ENCODE measurements at regions not wholly inside any gene's neighbourhood (a gene's known extent, or its start where the extent isn't known, plus 50 kb on each side); places are given as distances from the start of the nearest gene placed in this dataset.
"Not testable (repeated sequence)": the region's sequence is repeated elsewhere in the genome, so short reads cannot be mapped to it uniquely, and the experiment has no call there.

DNA sequence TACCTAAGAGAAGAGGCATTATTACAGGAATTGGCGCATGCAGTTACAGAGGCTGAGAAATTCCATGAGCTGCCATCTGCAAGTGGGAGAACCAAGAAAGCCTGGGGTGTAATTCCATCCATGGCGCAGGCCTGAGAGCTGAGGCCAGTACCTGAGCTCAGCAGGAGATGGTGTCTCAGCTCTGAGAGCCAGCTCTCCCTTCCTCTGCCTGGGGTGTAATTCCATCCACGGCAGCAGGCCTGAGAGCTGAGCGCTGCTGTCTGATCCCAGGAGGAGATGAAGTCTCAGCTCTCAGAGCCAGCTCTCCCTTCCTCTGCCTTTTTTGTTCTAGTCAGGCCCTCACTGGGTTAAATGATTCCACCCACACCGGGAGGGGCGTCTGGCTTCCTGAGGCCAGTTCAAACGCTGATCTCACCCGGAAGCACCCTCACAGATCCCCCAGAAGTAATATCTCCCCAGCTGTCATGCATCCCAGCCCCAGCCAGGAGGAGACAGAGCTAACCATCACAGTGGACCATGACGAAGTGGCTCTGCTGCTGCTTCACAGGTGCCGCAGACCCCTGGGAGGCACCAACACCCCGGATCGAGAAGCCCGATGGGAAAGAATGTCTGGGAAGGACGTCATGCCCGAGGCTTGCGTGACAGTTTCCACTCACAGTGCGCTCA, 4454.9 kb upstream of the TPTE start:
- not testable (repeated sequence) for DNase-seq

DNA sequence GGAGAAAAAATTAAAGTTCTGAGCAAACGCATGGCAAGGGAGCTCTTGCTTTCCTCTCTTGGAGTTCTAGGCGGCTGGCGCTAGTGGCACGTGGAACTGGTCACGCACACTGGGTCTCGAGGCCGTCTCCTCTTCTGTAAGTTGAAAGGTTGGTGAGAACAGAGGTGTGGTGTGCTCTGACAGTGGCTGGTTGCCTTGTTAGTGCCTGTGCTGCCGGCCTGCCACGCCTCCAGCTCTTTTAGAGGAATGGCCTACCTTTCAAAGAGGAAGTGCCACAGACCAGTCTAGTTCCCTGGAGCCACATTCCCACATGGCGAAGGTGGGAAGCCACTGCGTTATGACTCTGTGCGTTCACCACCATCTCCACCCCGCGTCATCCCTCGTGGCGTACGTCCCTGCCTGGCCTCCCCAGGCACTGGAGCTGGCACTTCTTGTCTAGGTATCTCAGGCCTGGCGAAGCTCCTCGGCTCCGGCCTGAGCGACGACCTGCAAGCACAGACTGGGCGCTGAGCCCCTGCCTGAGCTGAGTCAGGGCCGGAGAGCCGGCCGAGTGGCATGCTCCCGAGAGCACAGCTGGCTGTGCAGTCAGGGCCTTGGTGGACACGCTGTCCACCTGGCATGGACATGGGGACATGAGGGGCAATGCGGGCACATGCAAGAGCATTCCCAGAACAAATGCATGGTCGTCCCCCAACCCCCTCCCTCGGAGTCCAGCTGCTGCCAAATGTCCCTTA, 4453.1 kb upstream of the TPTE start:
- not testable (repeated sequence) for DNase-seq

DNA sequence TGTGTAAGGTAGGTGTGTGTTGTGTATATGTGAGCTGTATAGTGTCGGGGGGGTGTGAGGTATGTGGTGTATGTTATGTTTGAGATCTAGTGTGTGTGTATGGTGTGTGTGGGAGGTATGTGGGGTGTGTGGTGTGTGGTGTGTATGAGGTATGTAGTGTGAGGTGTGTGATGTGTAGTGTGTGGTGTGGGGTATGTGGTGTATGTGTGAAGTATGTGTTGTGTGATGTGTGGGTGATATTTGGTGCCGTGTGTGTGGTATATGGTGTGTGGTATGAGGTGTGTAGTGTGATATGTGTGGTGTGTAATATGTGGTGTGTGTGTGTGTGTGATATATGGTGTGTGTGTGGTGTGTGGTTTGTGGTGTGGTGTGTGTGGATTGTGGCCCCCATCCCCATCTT, 4451.2 kb upstream of the TPTE start:
- not testable (repeated sequence) for DNase-seq

DNA sequence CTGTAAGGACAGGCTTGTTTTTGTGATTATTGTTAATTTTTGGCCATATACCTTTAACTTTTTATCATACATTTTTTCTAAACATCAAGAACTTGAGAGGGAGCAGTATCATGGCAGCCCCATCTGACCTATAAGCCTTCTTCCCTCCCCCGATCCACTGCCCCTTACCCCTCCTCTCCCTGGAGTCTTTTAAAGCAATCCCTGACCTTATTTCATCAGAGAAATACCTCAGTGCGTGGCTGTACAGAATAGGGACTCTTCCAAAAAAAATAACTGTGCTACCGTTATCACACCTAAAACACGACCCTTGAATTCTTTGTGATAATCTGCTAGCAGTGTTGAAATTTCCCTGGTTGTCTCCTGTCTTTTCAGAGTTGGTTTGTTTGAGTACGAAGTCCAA, 4448.7 kb upstream of the TPTE start:
- DNase-seq: not testable (repeated sequence)

DNA sequence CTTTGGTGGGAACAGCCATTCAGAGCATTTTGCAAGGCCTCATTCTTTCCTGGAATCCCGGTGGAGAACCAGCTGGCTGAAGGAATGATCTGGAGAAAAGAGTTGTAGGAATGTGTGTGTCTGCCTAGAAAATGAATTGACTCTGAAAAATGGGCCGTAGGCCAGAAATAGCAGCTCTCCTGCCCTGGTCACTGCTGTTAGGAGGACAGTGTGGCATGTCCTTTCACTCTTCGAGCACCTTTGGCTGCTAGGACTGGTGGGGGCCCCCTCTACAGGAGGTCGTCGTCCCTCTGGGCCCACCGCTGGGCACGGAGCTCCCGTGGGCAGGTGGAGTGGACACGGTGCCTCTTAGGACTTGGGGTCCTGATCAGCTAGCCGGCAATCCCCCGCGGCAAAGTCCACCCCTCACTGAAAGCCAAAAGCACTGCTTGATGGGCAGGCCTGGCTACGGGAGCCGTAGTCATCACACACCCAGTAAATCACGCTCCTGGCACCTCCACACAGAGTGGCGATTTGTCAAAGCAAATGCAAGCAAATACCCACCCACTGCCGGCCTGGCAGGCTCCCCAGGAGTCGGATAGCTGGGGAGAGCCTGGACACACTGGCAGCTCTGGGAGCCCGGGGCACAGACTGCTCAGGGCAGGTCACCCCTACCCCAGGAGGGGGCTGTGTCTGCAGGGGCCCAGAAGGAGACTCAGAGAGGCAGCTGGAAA, 4447.2 kb upstream of the TPTE start:
- DNase-seq: not testable (repeated sequence)

DNA sequence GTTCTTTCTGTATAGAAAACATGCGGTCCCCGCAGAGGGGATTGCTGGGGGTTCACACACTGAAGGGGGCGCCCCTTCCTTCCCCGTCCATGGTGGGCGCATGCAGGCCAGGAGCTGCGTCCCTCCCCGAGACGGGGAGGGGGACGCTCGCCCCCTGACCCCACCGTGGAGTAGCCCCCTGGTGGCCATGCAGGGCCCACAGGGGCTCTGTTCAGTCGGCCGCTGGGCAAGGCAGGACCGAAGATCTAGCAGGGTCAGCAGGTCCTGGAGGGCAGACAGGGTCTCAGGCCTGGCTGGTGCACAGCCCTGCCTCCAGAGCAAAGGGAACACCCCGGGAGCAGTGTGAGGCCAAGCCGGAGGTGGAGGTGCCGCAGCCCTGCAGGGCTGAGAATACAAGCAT, 4446.4 kb upstream of the TPTE start:
- DNase-seq: not testable (repeated sequence)

DNA sequence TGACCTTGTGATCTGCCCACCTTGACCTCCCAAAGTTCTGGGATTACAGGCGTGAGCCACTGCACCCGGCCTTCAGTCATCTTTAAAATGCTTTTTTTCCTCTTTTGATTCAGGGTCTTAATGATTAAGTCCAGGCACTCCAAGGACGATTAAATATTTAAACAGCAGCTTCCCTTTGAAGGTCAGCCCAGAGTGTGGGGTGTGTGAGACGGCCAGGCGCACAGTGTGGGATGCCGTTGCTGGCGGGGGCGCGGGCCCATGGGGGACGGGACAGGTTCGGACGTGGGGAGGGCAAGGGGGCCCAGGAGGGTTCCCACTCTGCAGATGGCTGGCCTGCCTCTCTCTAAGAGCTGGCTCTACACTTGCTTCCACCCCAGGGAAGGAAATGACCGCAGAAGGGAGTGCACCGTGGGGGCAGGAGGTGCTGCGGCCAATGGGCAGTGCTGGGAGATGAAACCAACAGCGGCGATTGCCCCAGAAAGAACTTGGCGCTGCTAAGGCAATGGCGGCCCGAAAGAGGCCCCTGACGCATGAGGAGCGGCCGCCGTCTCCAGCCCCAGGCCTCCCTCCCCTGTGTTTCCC, 4445.7 kb upstream of the TPTE start:
- not testable (repeated sequence) for DNase-seq

DNA sequence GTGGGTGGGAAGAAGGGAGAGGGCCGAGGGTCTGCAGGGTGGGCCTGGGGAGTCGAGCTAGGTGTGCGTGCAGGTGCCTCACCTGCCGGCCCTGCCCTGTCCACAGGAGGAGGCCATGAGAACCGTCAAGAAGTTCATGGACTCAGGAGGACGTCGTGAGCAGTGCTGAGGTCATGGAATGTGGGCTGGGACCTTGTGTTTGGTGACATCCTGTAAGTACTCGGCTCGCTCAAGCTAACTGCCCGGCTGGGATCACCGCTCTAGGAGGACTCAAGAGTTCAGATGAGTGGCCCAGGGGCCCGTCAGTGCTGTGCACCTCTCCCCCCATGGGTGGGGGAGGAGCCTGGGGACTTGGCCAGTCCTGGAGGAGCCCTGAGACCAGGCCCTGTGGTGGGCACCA, 4444.0 kb upstream of the TPTE start:
- DNase-seq: not testable (repeated sequence)

DNA sequence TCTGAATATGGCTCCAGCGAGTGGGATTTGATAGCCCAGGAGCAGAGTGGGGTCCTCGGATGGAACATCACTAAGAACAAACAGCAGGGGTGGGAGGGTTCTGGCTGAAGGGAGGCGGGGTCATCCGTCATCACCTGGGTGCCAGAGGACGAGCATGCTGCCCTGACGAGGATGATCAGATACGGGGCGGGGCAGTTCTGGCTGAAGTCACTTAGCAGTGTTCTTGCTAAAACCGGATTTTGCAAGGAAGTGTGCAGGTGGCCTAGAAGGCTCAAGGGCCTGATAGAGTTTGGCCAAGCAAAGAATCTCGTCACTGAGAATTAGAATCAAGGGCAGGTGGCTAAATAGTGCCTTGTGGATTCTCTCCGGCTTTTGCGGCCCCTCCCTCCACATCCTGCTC, 4442.5 kb upstream of the TPTE start:
- not testable (repeated sequence) for DNase-seq

DNA sequence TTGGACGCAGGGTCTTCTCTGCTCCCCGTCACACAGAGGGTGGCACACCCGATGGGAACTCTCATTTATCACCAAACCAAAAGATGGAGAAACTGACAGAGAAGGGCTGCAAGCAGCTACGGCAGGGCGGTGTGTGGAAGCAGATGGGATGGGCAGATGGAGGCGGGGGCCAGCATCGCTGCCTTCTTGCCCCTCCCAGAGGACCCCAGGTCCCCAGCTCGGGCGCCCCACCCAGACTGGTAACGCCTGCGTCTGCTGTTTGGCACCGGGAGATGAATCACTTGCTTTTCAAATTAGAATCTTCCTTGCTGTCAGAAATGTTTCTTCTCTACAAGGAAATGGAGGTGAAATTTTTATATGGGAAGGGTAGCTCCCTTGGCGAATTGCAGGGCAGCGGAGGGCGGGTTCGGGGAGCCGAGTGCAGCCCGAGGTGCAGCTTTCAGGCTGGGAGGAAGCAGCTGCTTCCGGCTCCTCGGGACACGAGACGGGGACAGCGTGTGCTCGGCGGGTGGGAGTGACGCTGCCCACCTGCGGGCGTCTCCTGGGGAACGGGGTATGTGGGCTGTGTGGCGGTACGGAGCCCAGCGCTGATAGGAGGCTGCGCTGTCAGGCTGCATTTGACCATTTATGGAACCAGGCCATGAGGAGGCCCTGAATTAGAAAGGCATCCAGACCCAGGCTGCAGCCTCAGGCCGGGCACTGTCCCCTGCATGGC, 4440.3 kb upstream of the TPTE start:
- not testable (repeated sequence) for DNase-seq

DNA sequence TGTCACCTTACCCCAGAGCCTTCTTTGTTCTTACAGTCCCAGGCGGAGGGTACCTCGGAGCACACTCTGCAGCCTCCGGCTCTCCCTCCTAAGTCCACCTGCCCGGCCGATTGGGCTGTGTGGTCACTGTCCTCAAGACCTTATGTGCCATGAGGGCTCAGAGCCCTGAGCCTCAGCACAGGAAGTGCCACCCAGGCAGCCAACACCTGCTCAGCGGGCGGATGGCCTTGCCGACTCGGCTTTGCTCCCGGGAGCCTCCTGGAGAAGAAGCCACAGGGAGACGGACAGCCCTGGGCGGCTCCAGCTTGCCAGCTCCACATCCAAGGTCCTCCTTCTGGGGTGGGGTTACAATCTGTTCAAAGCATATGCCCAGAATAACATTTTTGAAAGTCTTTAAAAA, 4439.2 kb upstream of the TPTE start:
- DNase-seq: not testable (repeated sequence)

DNA sequence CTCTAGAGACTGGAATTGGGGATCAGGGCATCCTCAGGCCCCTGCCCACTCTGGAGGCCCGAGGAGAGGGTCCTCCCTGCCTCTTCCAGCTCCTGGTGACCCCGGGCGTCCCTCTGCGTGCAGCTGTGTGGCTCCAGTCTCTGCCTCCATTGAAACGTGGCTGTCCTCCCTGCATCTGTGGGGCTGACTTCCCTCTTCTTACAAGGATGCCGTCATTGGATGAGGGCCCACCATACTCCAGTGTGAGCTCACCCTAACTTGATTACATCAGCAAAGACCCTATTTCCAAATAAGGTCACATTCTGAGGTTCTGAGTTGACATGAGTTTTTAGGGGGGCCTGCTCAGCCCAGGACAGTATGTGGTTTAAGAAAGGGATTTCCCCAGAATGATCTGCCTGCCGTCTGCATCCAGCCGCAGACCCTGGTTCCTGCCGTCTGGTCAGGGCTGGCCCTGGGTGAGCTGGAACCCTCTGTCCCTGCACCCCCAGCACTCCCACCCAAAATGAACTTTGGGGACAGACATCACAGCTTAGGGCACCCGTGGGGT, 4437.7 kb upstream of the TPTE start:
- not testable (repeated sequence) for DNase-seq

DNA sequence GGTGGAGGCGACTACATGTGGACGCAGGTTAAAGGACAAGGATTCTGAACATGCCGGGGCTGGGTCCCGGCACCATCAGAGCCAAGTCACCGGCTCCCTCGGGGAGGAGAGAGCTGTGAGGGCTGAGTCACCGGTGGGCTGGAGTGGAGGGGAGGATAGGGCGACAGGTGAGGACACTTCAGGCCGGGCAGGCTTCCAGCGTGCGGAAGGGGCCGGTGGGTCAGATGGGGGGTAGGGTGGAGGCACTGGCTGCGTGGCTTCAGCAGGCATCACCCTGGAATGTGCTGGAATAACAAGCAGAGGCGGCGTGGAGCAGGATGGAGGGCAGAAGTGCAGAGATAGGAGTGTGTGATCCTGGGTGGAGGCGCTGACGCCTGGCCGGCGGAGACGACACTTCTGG, 4435.3 kb upstream of the TPTE start:
- not testable (repeated sequence) for DNase-seq

DNA sequence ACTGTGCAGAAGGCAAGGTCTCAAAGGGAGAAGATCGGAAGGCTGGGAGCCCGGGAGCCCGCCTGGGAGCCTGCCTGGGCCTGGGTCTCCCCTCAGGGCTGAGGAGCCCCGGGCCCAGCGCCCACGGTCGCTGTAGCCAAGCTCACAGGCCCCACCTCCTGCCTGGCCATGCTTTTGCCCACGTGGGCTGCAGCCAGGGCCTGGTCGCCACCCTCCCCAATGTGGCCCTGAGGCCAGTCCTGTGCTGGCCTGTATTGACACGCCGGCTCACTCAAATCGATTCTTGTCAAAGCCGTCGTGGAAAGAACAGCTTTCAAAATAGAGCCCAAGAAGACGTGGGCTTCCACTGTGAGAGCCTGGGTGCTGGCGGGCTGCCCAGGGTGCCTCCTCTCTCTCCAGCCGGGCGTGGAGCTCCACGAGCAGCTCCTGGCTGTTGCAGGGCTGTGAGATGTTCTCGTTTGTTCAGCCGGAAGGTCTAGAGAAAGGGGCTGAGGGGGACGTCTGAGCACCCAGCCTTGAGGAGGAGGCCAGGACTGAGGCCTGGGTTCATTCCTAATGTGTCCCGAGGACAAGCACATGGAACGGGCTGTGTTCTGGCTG, 4433.7 kb upstream of the TPTE start:
- not testable (repeated sequence) for DNase-seq

DNA sequence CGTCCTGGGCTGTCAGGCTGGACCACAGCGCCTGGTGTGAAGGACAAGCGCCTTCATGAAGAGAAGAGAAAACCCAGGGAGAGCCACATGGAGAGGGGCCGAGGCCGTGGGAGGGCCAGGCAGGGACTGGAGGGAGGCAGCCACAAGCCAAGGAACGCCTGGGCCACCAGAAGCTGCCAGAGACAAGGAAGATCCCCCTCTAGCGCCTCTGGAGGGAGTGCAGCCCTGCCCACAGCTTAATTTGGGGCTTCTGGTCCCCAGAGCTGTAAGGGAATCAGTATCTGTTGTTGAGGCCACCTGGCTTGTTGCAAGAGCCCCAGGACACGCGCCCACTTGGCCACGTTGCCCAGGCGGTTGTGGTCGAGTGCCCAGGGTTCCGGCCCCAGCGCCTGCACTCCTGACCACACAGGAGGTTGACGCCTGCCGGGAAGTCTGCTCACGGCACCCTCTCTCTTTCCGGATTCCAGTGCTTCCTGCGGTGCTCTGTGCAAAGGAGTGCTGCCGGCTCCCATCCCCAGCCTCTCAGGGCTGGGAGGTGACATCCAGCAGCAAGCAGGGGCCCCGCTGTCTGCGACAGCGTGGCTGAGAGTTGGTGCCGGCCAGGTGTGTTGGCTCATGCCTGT, 4431.0 kb upstream of the TPTE start:
- DNase-seq: not testable (repeated sequence)

DNA sequence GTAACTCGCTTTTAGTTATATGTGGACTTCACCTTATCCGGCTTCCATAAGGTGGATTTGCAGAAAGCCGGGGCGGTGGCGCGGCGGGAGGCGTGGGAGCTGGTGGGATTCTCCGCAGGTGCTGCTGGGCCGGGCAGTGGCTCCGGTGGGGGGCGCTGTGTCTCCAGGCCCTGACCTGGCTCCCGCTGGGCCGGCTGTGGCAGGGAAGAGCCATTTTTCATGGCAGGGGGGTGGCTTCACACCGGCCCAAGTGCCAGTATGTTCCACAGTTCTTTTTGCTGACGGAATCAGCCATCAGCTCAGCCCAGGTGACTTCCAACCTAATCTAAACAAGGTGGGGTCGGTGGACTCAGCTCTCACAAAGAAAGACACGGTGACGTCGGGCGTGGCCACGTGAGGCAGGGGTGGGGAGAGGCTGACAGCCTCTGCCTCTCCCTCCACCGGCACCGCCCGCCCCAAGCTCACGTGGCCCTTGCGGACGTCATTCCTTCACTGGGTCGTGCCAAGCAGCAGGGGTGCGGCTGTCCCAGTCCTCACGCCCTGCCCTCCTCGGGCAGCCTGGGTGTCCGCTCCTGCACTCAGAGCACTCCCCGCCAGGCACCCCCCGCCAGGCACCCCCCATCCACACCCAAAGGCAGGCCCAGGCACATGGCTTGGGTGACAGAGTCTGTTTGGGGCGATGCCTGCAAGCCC, 4429.9 kb upstream of the TPTE start:
- not testable (repeated sequence) for DNase-seq

DNA sequence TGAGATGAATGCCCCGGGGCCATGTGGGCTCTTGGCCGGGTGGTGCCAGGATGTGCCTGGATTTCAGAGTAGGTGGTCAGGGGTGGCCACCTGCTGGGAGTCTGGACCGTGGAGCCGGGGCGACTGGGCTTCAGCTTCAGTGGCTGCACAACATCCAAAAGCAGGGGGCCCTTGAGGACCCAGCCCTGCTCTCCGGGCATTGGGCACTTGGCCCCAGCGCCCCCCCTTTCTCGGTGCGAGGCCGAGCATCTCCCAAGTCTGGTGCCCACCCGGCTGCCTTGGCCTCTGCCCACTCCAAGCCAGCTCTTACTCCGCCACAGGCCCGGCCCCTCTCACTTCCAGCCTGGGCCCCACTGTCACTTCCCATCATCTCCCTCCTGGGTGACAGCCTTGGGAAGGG, 4429.0 kb upstream of the TPTE start:
- not testable (repeated sequence) for DNase-seq

DNA sequence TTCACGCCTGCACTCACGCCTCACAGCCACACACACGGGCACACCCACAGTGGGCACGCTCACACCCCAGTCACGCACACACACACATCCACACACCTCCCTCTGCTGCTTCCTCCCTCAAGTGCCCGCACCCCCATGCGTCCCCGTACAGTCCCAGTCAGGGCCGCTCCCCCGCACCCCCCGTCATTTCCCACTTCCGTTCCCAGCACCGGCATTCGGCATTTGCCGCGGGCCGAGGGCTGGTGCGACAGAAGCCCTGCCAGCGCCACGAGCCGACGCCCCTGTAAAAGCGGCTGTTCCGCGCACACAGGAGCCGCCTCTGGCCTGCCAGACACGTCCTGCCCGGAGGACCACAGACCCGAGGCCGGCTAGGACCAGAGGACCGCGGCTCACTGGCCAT, 4428.0 kb upstream of the TPTE start:
- not testable (repeated sequence) for DNase-seq

DNA sequence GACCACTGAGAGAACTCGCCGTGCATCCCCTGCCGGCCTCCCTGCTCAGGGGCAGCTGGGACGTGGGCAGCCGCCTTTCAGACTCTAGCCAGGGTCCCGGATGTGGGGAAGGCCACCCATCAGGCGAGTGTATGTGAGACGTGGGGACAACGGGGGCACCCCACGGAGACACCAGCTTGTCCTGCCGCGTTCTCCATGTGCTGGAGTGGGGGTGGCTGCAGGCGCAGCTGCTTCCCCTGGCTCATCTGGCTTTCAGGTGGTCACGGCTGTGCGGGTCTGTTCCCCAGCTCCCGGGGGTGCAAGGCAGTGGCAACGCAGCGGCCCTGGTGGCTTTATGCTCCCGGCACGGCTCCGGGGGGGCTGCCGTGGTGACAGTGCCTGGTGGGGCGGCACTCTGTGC, 4427.5 kb upstream of the TPTE start:
- DNase-seq: not testable (repeated sequence)

DNA sequence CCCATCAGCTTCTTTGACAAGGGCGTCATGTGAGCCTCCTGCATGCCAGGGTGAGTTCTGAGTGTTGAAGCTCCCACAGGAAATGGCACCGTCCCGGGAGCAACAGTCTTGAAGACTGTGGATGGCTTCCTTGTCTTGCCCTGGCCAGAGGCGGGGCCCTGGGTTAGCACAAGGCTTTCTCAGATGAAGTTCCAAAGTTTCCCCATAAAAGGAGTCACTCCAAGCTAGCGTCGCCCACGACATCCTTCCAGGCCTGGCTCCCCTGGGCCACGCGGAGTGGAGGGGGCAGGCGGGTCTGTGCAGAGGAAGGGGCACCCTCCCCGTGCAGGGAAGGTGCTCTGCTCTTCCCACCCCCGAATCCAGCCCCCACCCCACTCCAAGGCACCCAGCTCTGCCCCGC, 4426.1 kb upstream of the TPTE start:
- not testable (repeated sequence) for DNase-seq

All from activated CD4-positive, alpha-beta T cell treated with anti-CD3 and anti-CD28 coated beads for 1 hour (primary cell).